ENCODE measurements at regions not wholly inside any gene's neighbourhood (a gene's known extent, or its start where the extent isn't known, plus 50 kb on each side); places are given as distances from the start of the nearest gene placed in this dataset.

GRCh38 chr2:138093455-138093854 lies 129.2 kb downstream of the HNMT start:
- no peak for TF ChIP-seq POLR2A (IDR thresholded peaks at IDR 0.05)
- TF ChIP-seq, protein P1, sequence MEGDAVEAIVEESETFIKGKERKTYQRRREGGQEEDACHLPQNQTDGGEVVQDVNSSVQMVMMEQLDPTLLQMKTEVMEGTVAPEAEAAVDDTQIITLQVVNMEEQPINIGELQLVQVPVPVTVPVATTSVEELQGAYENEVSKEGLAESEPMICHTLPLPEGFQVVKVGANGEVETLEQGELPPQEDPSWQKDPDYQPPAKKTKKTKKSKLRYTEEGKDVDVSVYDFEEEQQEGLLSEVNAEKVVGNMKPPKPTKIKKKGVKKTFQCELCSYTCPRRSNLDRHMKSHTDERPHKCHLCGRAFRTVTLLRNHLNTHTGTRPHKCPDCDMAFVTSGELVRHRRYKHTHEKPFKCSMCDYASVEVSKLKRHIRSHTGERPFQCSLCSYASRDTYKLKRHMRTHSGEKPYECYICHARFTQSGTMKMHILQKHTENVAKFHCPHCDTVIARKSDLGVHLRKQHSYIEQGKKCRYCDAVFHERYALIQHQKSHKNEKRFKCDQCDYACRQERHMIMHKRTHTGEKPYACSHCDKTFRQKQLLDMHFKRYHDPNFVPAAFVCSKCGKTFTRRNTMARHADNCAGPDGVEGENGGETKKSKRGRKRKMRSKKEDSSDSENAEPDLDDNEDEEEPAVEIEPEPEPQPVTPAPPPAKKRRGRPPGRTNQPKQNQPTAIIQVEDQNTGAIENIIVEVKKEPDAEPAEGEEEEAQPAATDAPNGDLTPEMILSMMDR (IDR thresholded peaks at IDR 0.05), result no peak
